ENCODE measurements at regions not wholly inside any gene's neighbourhood (a gene's known extent, or its start where the extent isn't known, plus 50 kb on each side); places are given as distances from the start of the nearest gene placed in this dataset.
"Not testable (repeated sequence)": the region's sequence is repeated elsewhere in the genome, so short reads cannot be mapped to it uniquely, and the experiment has no call there.

DNA sequence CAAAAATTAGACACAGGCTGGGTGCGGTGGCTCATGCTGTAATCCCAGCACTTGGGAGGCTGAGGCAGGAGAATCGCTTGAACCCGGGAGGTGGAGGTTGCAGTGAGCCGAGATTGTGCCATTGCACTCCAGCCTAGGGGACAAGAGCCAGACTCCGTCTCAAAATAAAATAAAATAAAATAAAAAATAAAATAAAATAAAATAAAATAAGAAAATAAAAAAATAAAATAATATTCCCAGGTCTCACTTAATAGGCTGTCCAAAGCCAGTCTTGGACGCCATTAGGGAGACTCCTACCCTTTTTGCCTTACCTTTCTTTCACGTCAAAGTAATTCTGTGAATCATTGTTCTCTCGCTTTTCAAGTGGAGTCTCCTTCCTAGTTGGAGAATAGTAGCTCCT lies 172.3 kb downstream of the OR2B2 start:
- TF ChIP-seq CTCF (conservative IDR thresholded peaks at IDR 0.05; ENCODE audit: low read depth in 2 of 2); EZH2phosphoT487 (IDR thresholded peaks at IDR 0.05; ENCODE audit: unreplicated experiment); EZH2 (IDR thresholded peaks at IDR 0.05; ENCODE audit: low read depth, unreplicated experiment); CREB1 (CRISPR knock-in tag; IDR thresholded peaks at IDR 0.05; ENCODE audit: low read depth); POLR2AphosphoS5 (IDR thresholded peaks at IDR 0.05; ENCODE audit: low read depth); ETS1 (IDR thresholded peaks at IDR 0.05); ZNF114 (CRISPR knock-in tag; IDR thresholded peaks at IDR 0.05); REST (IDR thresholded peaks at IDR 0.05; ENCODE audit: unreplicated experiment); STAT1 (IDR thresholded peaks at IDR 0.05; ENCODE audit: unreplicated experiment): not testable (repeated sequence)
